ENCODE measurements at regions not wholly inside any gene's neighbourhood (a gene's known extent, or its start where the extent isn't known, plus 50 kb on each side); places are given as distances from the start of the nearest gene placed in this dataset.

DNA sequence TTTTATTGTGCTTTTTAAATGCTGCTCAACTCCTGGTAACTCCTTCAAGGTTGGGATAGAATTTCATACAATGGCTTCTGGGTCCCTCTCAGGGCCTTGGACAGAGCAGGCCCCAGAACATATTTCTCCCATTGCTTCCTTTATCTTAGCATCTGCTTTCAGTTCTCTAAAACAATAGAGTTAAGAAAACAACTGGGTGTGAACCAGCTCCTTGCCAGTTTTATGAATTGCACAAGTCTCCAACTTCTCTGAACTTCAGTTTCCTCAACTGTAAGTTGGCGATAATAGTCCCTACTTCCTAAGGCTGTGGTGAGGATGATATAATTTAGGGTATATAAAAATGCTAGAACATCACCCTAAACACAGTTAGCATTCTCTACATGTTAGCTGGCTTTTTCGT, 77.0 kb upstream of the INHBA start:
- Mint-ChIP-seq H3K4me3 (ENCODE audit: unreplicated experiment) (no peak overlapping the region), H3K36me3 (ENCODE audit: insufficient read depth, unreplicated experiment) (no peaks in the 10 kb centered on the region), H3K4me1 (ENCODE audit: low read depth, unreplicated experiment) (no peaks in the 10 kb centered on the region), H3K27ac (ENCODE audit: unreplicated experiment) (no peak overlapping the region), H3K9me3 (ENCODE audit: unreplicated experiment) (no peaks in the 10 kb centered on the region), H3K27me3 (ENCODE audit: insufficient read depth, unreplicated experiment) (peaks cover 10% of the 10 kb centered on the region)
- DNase-seq: no peak
- BruUV-seq (replicated peaks): no TSS peak
- ChIA-PET CTCF (no interaction called here), POLR2A (interaction anchor here (0.6 kb wide), 1 partner anchor 1616 kb away, joined by 3 read pairs; no protein-coding TSS in a partner anchor)
- intact Hi-C loops (cut with micrococcal nuclease; ENCODE audit: unreplicated experiment): no loop called here
- Histone ChIP-seq H3K27me3 (replicated peaks; ENCODE audit: control insufficient read depth, insufficient read depth, low read length) (no peaks in the 10 kb centered on the region), H3K9me3 (no peaks in the 10 kb centered on the region), H3K4me1 (no peaks in the 10 kb centered on the region), H3K4me3 (ENCODE audit: low read depth, low read length) (no peak overlapping the region), H3K36me3 (ENCODE audit: control insufficient read depth, insufficient read depth, low read length) (no peaks in the 10 kb centered on the region)
- TF ChIP-seq, protein P1, sequence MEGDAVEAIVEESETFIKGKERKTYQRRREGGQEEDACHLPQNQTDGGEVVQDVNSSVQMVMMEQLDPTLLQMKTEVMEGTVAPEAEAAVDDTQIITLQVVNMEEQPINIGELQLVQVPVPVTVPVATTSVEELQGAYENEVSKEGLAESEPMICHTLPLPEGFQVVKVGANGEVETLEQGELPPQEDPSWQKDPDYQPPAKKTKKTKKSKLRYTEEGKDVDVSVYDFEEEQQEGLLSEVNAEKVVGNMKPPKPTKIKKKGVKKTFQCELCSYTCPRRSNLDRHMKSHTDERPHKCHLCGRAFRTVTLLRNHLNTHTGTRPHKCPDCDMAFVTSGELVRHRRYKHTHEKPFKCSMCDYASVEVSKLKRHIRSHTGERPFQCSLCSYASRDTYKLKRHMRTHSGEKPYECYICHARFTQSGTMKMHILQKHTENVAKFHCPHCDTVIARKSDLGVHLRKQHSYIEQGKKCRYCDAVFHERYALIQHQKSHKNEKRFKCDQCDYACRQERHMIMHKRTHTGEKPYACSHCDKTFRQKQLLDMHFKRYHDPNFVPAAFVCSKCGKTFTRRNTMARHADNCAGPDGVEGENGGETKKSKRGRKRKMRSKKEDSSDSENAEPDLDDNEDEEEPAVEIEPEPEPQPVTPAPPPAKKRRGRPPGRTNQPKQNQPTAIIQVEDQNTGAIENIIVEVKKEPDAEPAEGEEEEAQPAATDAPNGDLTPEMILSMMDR (IDR thresholded peaks at IDR 0.05; ENCODE audit: insufficient read depth in 1 of 2, low read depth in 1 of 2, low read length in 1 of 2, severe bottlenecking in 1 of 2, unreplicated experiment in 1 of 2): no peak

DNA sequence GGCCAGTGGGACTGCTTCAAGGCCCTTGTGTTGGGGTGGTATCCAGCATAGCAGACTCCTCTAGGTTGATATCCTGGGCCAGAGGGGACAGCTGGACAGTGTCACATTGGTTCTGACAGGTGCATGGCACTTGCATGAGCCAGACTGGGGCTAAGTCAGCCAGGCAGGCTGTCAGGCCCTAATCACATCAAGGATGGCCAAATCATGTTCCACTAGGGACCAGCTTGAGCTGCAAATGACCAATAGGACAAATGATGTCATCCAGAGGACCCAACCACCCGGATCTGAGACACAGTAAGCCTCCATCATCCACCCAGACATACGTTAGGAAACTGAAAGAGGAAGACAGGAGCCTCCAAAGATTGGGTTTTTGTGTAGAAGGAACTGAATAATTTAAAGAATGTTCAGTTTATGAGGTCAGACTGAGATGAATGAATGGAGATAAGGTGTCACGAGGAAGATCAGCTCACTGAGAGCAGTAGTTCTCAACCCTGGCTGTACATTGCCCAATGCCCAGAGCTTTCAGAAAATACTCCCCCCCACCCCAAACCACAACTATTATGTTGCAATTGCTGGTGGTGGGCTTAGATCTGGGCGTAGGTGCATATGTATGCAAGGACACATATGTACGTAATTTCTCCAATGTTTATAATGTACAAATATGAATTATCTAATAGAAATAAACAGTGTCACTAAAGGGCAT, 75.2 kb upstream of the INHBA start:
- Histone ChIP-seq H3K27me3 (replicated peaks; ENCODE audit: control insufficient read depth, insufficient read depth, low read length) (no peaks in the 10 kb centered on the region), H3K4me1 (no peaks in the 10 kb centered on the region), H3K36me3 (ENCODE audit: control insufficient read depth, insufficient read depth, low read length) (no peaks in the 10 kb centered on the region), H3K9me3 (no peaks in the 10 kb centered on the region), H3K4me3 (ENCODE audit: low read depth, low read length) (no peak overlapping the region)
- Mint-ChIP-seq H3K4me1 (ENCODE audit: low read depth, unreplicated experiment) (no peaks in the 10 kb centered on the region), H3K9me3 (ENCODE audit: unreplicated experiment) (no peaks in the 10 kb centered on the region), H3K36me3 (ENCODE audit: insufficient read depth, unreplicated experiment) (no peaks in the 10 kb centered on the region), H3K4me3 (ENCODE audit: unreplicated experiment) (no peak overlapping the region), H3K27me3 (ENCODE audit: insufficient read depth, unreplicated experiment) (no peaks in the 10 kb centered on the region), H3K27ac (ENCODE audit: unreplicated experiment) (no peak overlapping the region)
- CTCF ChIA-PET: no interaction called here
- POLR2A ChIA-PET: no interaction called here
- intact Hi-C loops (cut with micrococcal nuclease; ENCODE audit: unreplicated experiment): no loop called here
- BruUV-seq (replicated peaks): no TSS peak
- DNase-seq: no peak
- TF ChIP-seq, protein P1 (IDR thresholded peaks at IDR 0.05; ENCODE audit: insufficient read depth in 1 of 2, low read depth in 1 of 2, low read length in 1 of 2, severe bottlenecking in 1 of 2, unreplicated experiment in 1 of 2): no peak

DNA sequence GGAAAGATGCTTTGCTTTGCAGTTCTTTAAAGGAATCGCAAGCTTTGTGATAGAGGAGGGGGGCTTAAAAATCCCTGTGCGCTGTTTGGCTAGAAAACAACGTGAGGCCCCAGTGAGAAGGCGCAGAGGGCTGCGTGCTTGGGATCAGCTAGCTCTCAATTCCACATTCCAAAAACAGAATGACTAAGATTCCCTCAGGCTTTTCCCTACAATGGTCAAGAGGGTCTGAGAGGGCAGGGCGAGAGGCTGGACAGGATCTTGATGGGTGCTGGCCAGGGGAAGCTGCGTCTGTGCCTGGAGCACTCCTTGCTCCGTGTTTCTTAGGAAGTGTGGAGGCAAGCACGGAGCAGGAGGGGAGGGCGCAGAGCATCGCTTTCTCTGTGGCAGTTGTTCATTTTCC, 72.1 kb upstream of the INHBA start:
- Mint-ChIP-seq H3K9me3 (ENCODE audit: unreplicated experiment) (peaks cover 1% of the 10 kb centered on the region), H3K27me3 (ENCODE audit: insufficient read depth, unreplicated experiment) (peaks cover 4% of the 10 kb centered on the region), H3K27ac (ENCODE audit: unreplicated experiment) (no peak overlapping the region), H3K36me3 (ENCODE audit: insufficient read depth, unreplicated experiment) (no peaks in the 10 kb centered on the region), H3K4me3 (ENCODE audit: unreplicated experiment) (no peak overlapping the region), H3K4me1 (ENCODE audit: low read depth, unreplicated experiment) (no peaks in the 10 kb centered on the region)
- BruUV-seq (replicated peaks): no TSS peak
- no peaks in the 10 kb centered on the region for H3K4me1 ChIP-seq
- no peaks in the 10 kb centered on the region for H3K36me3 ChIP-seq (ENCODE audit: control insufficient read depth, insufficient read depth, low read length)
- DNase-seq: no peak
- no peak overlapping the region for H3K4me3 ChIP-seq (ENCODE audit: low read depth, low read length)
- no peaks in the 10 kb centered on the region for H3K27me3 ChIP-seq (replicated peaks; ENCODE audit: control insufficient read depth, insufficient read depth, low read length)
- H3K9me3 ChIP-seq: no peaks in the 10 kb centered on the region
- ChIA-PET CTCF (no interaction called here), POLR2A (no interaction called here)
- TF ChIP-seq, protein P1 (IDR thresholded peaks at IDR 0.05; ENCODE audit: insufficient read depth in 1 of 2, low read depth in 1 of 2, low read length in 1 of 2, severe bottlenecking in 1 of 2, unreplicated experiment in 1 of 2): no peak
- intact Hi-C loops (cut with micrococcal nuclease; ENCODE audit: unreplicated experiment): no loop called here
